ENCODE measurements at regions not wholly inside any gene's neighbourhood (a gene's known extent, or its start where the extent isn't known, plus 50 kb on each side); places are given as distances from the start of the nearest gene placed in this dataset.

DNA sequence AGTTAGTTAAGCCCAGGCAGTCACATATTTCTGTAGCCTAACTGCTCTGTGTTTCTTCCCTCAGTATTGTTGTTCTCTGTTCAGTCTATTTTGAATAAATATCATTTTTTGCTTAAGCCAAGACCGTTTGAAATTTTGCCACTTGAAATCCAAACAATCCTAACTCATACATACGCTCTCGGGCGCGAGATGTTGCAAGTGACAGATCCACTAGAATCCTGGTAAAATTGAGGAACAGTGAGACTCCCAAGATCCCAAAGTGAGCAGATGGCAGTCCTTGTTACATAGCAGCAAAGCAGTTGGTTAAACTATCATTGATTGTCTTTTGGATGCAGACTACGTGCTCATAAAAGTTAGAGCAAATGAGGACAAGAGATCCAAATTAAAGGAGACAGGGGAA lies 625.4 kb downstream of the TBL1XR1 start:
- Histone ChIP-seq H3K4me2 (ENCODE audit: control insufficient read depth, extremely low read depth, insufficient read depth, low read depth, low read length) (no peak overlapping the region), H3K4me3 (ENCODE audit: control insufficient read depth in 2 of 3, extremely low read depth in 1 of 3, insufficient read depth in 2 of 3, low read depth in 1 of 3, low read length in 3 of 3) (no peak overlapping the region), H3K9me3 (ENCODE audit: control insufficient read depth, low read depth, low read length) (no peaks in the 10 kb centered on the region), H3K27me3 (ENCODE audit: control insufficient read depth, extremely low read depth, insufficient read depth, low read length) (no peaks in the 10 kb centered on the region), H3K79me2 (ENCODE audit: control insufficient read depth, insufficient read depth, low read length) (no peaks in the 10 kb centered on the region), H3K9ac (ENCODE audit: control insufficient read depth, extremely low read depth, insufficient read depth, low read length) (no peak overlapping the region), H3K4me1 (ENCODE audit: control insufficient read depth, extremely low read depth, insufficient read depth, low read length) (no peaks in the 10 kb centered on the region), H3K9me1 (ENCODE audit: control insufficient read depth, extremely low read depth, insufficient read depth, low read length) (no peaks in the 10 kb centered on the region), H4K20me1 (ENCODE audit: control insufficient read depth, extremely low read depth, insufficient read depth, low read length) (no peaks in the 10 kb centered on the region), H3K36me3 (ENCODE audit: control insufficient read depth in 2 of 2, extremely low read depth in 1 of 2, insufficient read depth in 2 of 2, low read length in 2 of 2) (no peaks in the 10 kb centered on the region), H2AFZ (ENCODE audit: control insufficient read depth, low read length) (no peak overlapping the region), H3K27ac (ENCODE audit: control insufficient read depth, insufficient read depth, low read length) (no peak overlapping the region)
- no peak for FAIRE-seq
- no peak for TF ChIP-seq EZH2 (IDR thresholded peaks at IDR 0.05; ENCODE audit: low read length)
- TF ChIP-seq, protein P1, sequence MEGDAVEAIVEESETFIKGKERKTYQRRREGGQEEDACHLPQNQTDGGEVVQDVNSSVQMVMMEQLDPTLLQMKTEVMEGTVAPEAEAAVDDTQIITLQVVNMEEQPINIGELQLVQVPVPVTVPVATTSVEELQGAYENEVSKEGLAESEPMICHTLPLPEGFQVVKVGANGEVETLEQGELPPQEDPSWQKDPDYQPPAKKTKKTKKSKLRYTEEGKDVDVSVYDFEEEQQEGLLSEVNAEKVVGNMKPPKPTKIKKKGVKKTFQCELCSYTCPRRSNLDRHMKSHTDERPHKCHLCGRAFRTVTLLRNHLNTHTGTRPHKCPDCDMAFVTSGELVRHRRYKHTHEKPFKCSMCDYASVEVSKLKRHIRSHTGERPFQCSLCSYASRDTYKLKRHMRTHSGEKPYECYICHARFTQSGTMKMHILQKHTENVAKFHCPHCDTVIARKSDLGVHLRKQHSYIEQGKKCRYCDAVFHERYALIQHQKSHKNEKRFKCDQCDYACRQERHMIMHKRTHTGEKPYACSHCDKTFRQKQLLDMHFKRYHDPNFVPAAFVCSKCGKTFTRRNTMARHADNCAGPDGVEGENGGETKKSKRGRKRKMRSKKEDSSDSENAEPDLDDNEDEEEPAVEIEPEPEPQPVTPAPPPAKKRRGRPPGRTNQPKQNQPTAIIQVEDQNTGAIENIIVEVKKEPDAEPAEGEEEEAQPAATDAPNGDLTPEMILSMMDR (optimal IDR thresholded peaks at IDR 0.05 in 1 of 3, IDR thresholded peaks at IDR 0.05 in 1 of 3, conservative IDR thresholded peaks at IDR 0.05 in 1 of 3; ENCODE audit: extremely low read depth in 1 of 3, insufficient read depth in 2 of 3, low read length in 3 of 3) = no peak
- DNase-seq (ENCODE audit: low read depth, low spot score) = no peak
- dilution Hi-C loops (cut with MboI; ENCODE audit: extremely low pct_ligation_motif_present, low sequenced_read_pairs) = no loop called here

DNA sequence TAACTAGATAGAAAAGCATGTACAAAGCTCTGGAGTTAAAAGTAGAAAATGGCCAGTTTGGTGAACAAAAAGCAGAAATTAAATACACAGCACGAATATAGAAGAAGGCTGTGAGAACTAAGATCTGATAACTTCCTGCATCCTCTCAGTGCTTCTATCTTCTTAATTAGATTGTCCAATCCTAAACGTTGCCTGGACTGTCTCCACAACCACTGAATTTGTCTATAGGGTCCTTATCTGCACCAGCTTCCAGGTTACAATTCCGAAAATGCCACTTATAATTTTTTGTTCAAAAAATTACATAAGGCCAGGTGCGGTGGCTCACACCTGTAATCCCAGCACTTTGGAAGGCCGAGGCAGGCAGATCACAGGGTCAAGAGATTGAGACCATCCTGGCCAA lies 626.3 kb downstream of the TBL1XR1 start:
- FAIRE-seq (no peak), DNase-seq (ENCODE audit: low read depth, low spot score) (no peak)
- no peaks in the 10 kb centered on the region for H3K79me2 ChIP-seq (ENCODE audit: control insufficient read depth, insufficient read depth, low read length)
- H3K4me3 ChIP-seq (ENCODE audit: control insufficient read depth in 2 of 3, extremely low read depth in 1 of 3, insufficient read depth in 2 of 3, low read depth in 1 of 3, low read length in 3 of 3) = no peak overlapping the region
- H3K27ac ChIP-seq (ENCODE audit: control insufficient read depth, insufficient read depth, low read length) = no peak overlapping the region
- H2AFZ ChIP-seq (ENCODE audit: control insufficient read depth, low read length) = no peak overlapping the region
- H4K20me1 ChIP-seq (ENCODE audit: control insufficient read depth, extremely low read depth, insufficient read depth, low read length) = no peaks in the 10 kb centered on the region
- no peaks in the 10 kb centered on the region for H3K27me3 ChIP-seq (ENCODE audit: control insufficient read depth, extremely low read depth, insufficient read depth, low read length)
- no peaks in the 10 kb centered on the region for H3K9me3 ChIP-seq (ENCODE audit: control insufficient read depth, low read depth, low read length)
- no peak for TF ChIP-seq EZH2 (IDR thresholded peaks at IDR 0.05; ENCODE audit: low read length)
- TF ChIP-seq, protein P1 (optimal IDR thresholded peaks at IDR 0.05 in 1 of 3, IDR thresholded peaks at IDR 0.05 in 1 of 3, conservative IDR thresholded peaks at IDR 0.05 in 1 of 3; ENCODE audit: extremely low read depth in 1 of 3, insufficient read depth in 2 of 3, low read length in 3 of 3) = no peak
- no peak overlapping the region for H3K4me2 ChIP-seq (ENCODE audit: control insufficient read depth, extremely low read depth, insufficient read depth, low read depth, low read length)
- dilution Hi-C loops (cut with MboI; ENCODE audit: extremely low pct_ligation_motif_present, low sequenced_read_pairs) = no loop called here
- no peaks in the 10 kb centered on the region for H3K36me3 ChIP-seq (ENCODE audit: control insufficient read depth in 2 of 2, extremely low read depth in 1 of 2, insufficient read depth in 2 of 2, low read length in 2 of 2)
- H3K4me1 ChIP-seq (ENCODE audit: control insufficient read depth, extremely low read depth, insufficient read depth, low read length) = no peaks in the 10 kb centered on the region
- H3K9ac ChIP-seq (ENCODE audit: control insufficient read depth, extremely low read depth, insufficient read depth, low read length) = no peak overlapping the region
- H3K9me1 ChIP-seq (ENCODE audit: control insufficient read depth, extremely low read depth, insufficient read depth, low read length) = no peaks in the 10 kb centered on the region
